Mesenchymal stem cell (in vitro differentiated cells and primary cell): ENCODE measurements at regions not wholly inside any gene's neighbourhood (a gene's known extent, or its start where the extent isn't known, plus 50 kb on each side); places are given as distances from the start of the nearest gene placed in this dataset.

Experiments used
- DNase-seq: peaks from one replicate; pipeline ENCODE4 v3.0.0-alpha.2; 2013
- H2AFZ ChIP-seq: one replicate; pipeline ENCODE4 v1.6.1; 2013; ENCODE audit warnings: low read depth, mild to moderate bottlenecking, control low read depth, inconsistent platforms, low read length, moderate library complexity
- H2AK5ac ChIP-seq: 2 replicates; pipeline ENCODE4 v1.6.1; 2013; ENCODE audit warnings: low read length, moderate library complexity, mild to moderate bottlenecking, inconsistent platforms; ENCODE audit not compliant: severe bottlenecking
- H2BK120ac ChIP-seq: one replicate; pipeline ENCODE4 v1.6.1; 2013; ENCODE audit warnings: low read depth, mild to moderate bottlenecking, inconsistent platforms, low read length, moderate library complexity
- H2BK12ac ChIP-seq, 2 experiments: one replicate each; pipeline ENCODE4 v1.6.1; 2013; ENCODE audit warnings: inconsistent platforms in 2 of 2, low read length in 2 of 2, mild to moderate bottlenecking in 2 of 2, moderate library complexity in 2 of 2, control low read depth in 1 of 2
- H2BK15ac ChIP-seq: one replicate; pipeline ENCODE4 v1.6.1; 2013; ENCODE audit warnings: mild to moderate bottlenecking, low read depth, inconsistent platforms; ENCODE audit not compliant: poor library complexity, severe bottlenecking
- H2BK5ac ChIP-seq: 2 replicates; pipeline ENCODE4 v1.6.1; 2013; ENCODE audit warnings: low read depth, mild to moderate bottlenecking, low read length, control low read depth, inconsistent platforms; ENCODE audit not compliant: poor library complexity, severe bottlenecking
- H3K14ac ChIP-seq, 2 experiments: one replicate each; pipeline ENCODE4 v1.6.1; 2013; ENCODE audit warnings: inconsistent platforms in 2 of 2, low read length in 2 of 2, control low read depth in 1 of 2, mild to moderate bottlenecking in 1 of 2, moderate library complexity in 1 of 2
- H3K18ac ChIP-seq, 2 experiments: one replicate each; pipeline ENCODE4 v1.6.1; 2013; ENCODE audit warnings: inconsistent platforms in 2 of 2, low read length in 2 of 2, control low read depth in 1 of 2, low read depth in 1 of 2, mild to moderate bottlenecking in 1 of 2
- H3K23ac ChIP-seq, 2 experiments: one replicate each; pipeline ENCODE4 v1.6.1; 2013; ENCODE audit warnings: inconsistent platforms in 2 of 2, low read length in 2 of 2, mild to moderate bottlenecking in 2 of 2, moderate library complexity in 2 of 2, control low read depth in 1 of 2
- H3K27ac ChIP-seq: 2 replicates; pipeline ENCODE4 v1.5.1; 2013; ENCODE audit warnings: mild to moderate bottlenecking, moderate library complexity, low read length, control low read depth, inconsistent platforms; ENCODE audit not compliant: poor library complexity, severe bottlenecking
- H3K27me3 ChIP-seq, 2 experiments: 2 replicates each; pipeline versions ENCODE4 v1.6.1 to v1.7.0; 2013; ENCODE audit warnings: low read length in 2 of 2, mild to moderate bottlenecking in 2 of 2, moderate library complexity in 2 of 2, control low read depth in 1 of 2, inconsistent platforms in 1 of 2; ENCODE audit not compliant: control insufficient read depth in 1 of 2, insufficient read depth in 1 of 2
- H3K36me3 ChIP-seq, 2 experiments: 2 replicates each; pipeline versions ENCODE4 v1.6.1 to v1.7.0; 2013; ENCODE audit warnings: low read length in 2 of 2, control low read depth in 1 of 2, inconsistent platforms in 1 of 2, low read depth in 1 of 2, mild to moderate bottlenecking in 1 of 2; ENCODE audit not compliant: insufficient read depth in 2 of 2, control insufficient read depth in 1 of 2
- H3K4ac ChIP-seq, 2 experiments: one replicate each; pipeline ENCODE4 v1.6.1; 2013; ENCODE audit warnings: inconsistent platforms in 2 of 2, low read length in 2 of 2, mild to moderate bottlenecking in 2 of 2, moderate library complexity in 2 of 2, control low read depth in 1 of 2, low read depth in 1 of 2
- H3K4me1 ChIP-seq: 2 replicates; pipeline ENCODE4 v1.6.1; 2013; ENCODE audit warnings: low read depth, low read length, control low read depth; ENCODE audit not compliant: control insufficient read depth, insufficient read depth
- H3K4me2 ChIP-seq: 2 replicates; pipeline ENCODE4 v1.6.1; 2013; ENCODE audit warnings: low read length, mild to moderate bottlenecking, inconsistent platforms; ENCODE audit not compliant: poor library complexity, severe bottlenecking
- H3K4me3 ChIP-seq, 2 experiments: 2 replicates each; pipeline versions ENCODE4 v1.5.1 to v1.7.0; 2013; ENCODE audit warnings: low read length in 2 of 2, mild to moderate bottlenecking in 2 of 2, control low read depth in 1 of 2, low read depth in 1 of 2; ENCODE audit not compliant: insufficient read depth in 1 of 2
- H3K79me1 ChIP-seq: replicated peaks from 2 replicates; pipeline ENCODE4 v1.6.1; 2013; ENCODE audit warnings: mild to moderate bottlenecking, control low read depth, low read length, inconsistent platforms; ENCODE audit not compliant: poor library complexity, severe bottlenecking
- H3K9ac ChIP-seq: 2 replicates; pipeline ENCODE4 v1.7.0; 2013; ENCODE audit warnings: mild to moderate bottlenecking, low read length, moderate library complexity
- H3K9me3 ChIP-seq: 2 replicates; pipeline ENCODE4 v1.7.0; 2013; ENCODE audit warnings: mild to moderate bottlenecking, low read length; ENCODE audit not compliant: control insufficient read depth
- H4K8ac ChIP-seq: one replicate; pipeline ENCODE4 v1.6.1; 2013; ENCODE audit warnings: inconsistent platforms, mild to moderate bottlenecking, low read length, moderate library complexity
- H4K91ac ChIP-seq: one replicate; pipeline ENCODE4 v1.6.1; 2013; ENCODE audit warnings: mild to moderate bottlenecking, low read length, inconsistent platforms
- WGBS: methylation state at CpG from one replicate; pipeline ENCODE4 v1.1.7; 2013; ENCODE audit warnings: mixed read lengths; 5-methylcytosine and 5-hydroxymethylcytosine counted together

- H3K9me3 ChIP-seq = no peaks in the 10 kb centered on the region
- no peak overlapping the region for H3K23ac ChIP-seq
- H3K14ac ChIP-seq = peak overlapping the region in 1 of 2 experiments; percentile 39
- 80% methylated on average over 7 of the region's 7 CpGs for WGBS
- no peak for DNase-seq
- H3K4me1 ChIP-seq = peaks cover 21% of the 10 kb centered on the region
- H4K8ac ChIP-seq = no peak overlapping the region
- H3K36me3 ChIP-seq = no peaks in the 10 kb centered on the region
- no peak overlapping the region for H3K27ac ChIP-seq
- no peaks in the 10 kb centered on the region for H3K79me1 ChIP-seq
- H4K91ac ChIP-seq = no peak overlapping the region
- H2BK120ac ChIP-seq = no peak overlapping the region
- H2BK5ac ChIP-seq = no peak overlapping the region
- H3K9ac ChIP-seq = no peak overlapping the region
- H3K4me3 ChIP-seq = no peak overlapping the region
- no peak overlapping the region for H3K4ac ChIP-seq
- H2AK5ac ChIP-seq = no peak overlapping the region
- no peak overlapping the region for H3K18ac ChIP-seq
- no peak overlapping the region for H2AFZ ChIP-seq
- H3K4me2 ChIP-seq = no peak overlapping the region
- H3K27me3 ChIP-seq = peaks cover 0 to 10% of the 10 kb centered on the region in 2 experiments
- H2BK15ac ChIP-seq = no peak overlapping the region
- H2BK12ac ChIP-seq = no peak overlapping the region
Measured at GRCh38 chr10:44259090-44259874, 125.6 kb downstream of the CXCL12 start.

GRCh38 chr10:44258460-44259089 lies 126.3 kb downstream of the CXCL12 start:
- no peaks in the 10 kb centered on the region for H3K79me1 ChIP-seq
- WGBS = 67% methylated on average over 4 of the region's 4 CpGs
- H4K91ac ChIP-seq = no peak overlapping the region
- no peak overlapping the region for H3K4me2 ChIP-seq
- H3K27me3 ChIP-seq = peaks cover 0 to 10% of the 10 kb centered on the region in 2 experiments
- no peak overlapping the region for H3K14ac ChIP-seq
- no peak for DNase-seq
- no peak overlapping the region for H2AK5ac ChIP-seq
- H3K4me3 ChIP-seq = no peak overlapping the region
- no peak overlapping the region for H2BK12ac ChIP-seq
- H4K8ac ChIP-seq = no peak overlapping the region
- H3K4me1 ChIP-seq = peaks cover 21% of the 10 kb centered on the region
- no peaks in the 10 kb centered on the region for H3K36me3 ChIP-seq
- H3K9me3 ChIP-seq = no peaks in the 10 kb centered on the region
- no peak overlapping the region for H3K18ac ChIP-seq
- no peak overlapping the region for H3K4ac ChIP-seq
- H3K27ac ChIP-seq = no peak overlapping the region
- no peak overlapping the region for H2AFZ ChIP-seq
- H3K23ac ChIP-seq = no peak overlapping the region
- no peak overlapping the region for H2BK15ac ChIP-seq
- H2BK5ac ChIP-seq = no peak overlapping the region
- H3K9ac ChIP-seq = no peak overlapping the region
- no peak overlapping the region for H2BK120ac ChIP-seq

- Histone ChIP-seq H3K36me3 (no peaks in the 10 kb centered on the region), H3K18ac (no peak overlapping the region), H3K9me3 (no peaks in the 10 kb centered on the region), H3K4me2 (no peak overlapping the region), H2BK120ac (no peak overlapping the region), H2AFZ (no peak overlapping the region), H2AK5ac (no peak overlapping the region), H3K4me1 (peaks cover 22% of the 10 kb centered on the region), H3K79me1 (no peaks in the 10 kb centered on the region), H3K4ac (no peak overlapping the region), H2BK5ac (no peak overlapping the region), H3K27ac (no peak overlapping the region), H2BK12ac (no peak overlapping the region), H3K14ac (no peak overlapping the region), H2BK15ac (peak overlapping the region; percentile 3), H4K91ac (no peak overlapping the region), H3K4me3 (no peak overlapping the region), H4K8ac (no peak overlapping the region), H3K9ac (no peak overlapping the region), H3K23ac (no peak overlapping the region), H3K27me3 (peaks cover 0 to 7% of the 10 kb centered on the region in 2 experiments)
- DNase-seq = no peak
- WGBS = 92% methylated on average over 2 of the region's 3 CpGs
Measured at GRCh38 chr10:44258019-44258418, 126.9 kb downstream of the CXCL12 start.

GRCh38 chr10:44253769-44254462 lies 131.0 kb downstream of the CXCL12 start:
- Histone ChIP-seq H3K4me2 (no peak overlapping the region), H2BK15ac (no peak overlapping the region)

More at GRCh38 chr10:44253769-44254462, 131.0 kb downstream of the CXCL12 start:
- 47% methylated on average over 4 of the region's 5 CpGs for WGBS
- no peaks in the 10 kb centered on the region for H3K9me3 ChIP-seq
- no peak overlapping the region for H3K27ac ChIP-seq
- no peak overlapping the region for H2AK5ac ChIP-seq
- no peak overlapping the region for H2AFZ ChIP-seq
- no peak overlapping the region for H4K91ac ChIP-seq
- H3K23ac ChIP-seq = no peak overlapping the region
- no peaks in the 10 kb centered on the region for H3K36me3 ChIP-seq
- no peak overlapping the region for H2BK120ac ChIP-seq
- H3K79me1 ChIP-seq = no peaks in the 10 kb centered on the region
- H3K27me3 ChIP-seq = peaks cover 0 to 19% of the 10 kb centered on the region in 2 experiments
- H4K8ac ChIP-seq = no peak overlapping the region
- peaks cover 2% of the 10 kb centered on the region for H3K4me1 ChIP-seq
- no peak overlapping the region for H3K18ac ChIP-seq
- H3K9ac ChIP-seq = peak overlapping the region; percentile 28
- H3K4me3 ChIP-seq = no peak overlapping the region
- DNase-seq = peak; percentile 87
- H3K4ac ChIP-seq = no peak overlapping the region
- H2BK5ac ChIP-seq = no peak overlapping the region
- H2BK12ac ChIP-seq = no peak overlapping the region
- no peak overlapping the region for H3K14ac ChIP-seq
